A172 (cell line): ENCODE measurements at regions not wholly inside any gene's neighbourhood (a gene's known extent, or its start where the extent isn't known, plus 50 kb on each side); places are given as distances from the start of the nearest gene placed in this dataset.

Experiments
- DNase-seq: peaks from one replicate; pipeline ENCODE4 v3.0.0-alpha.2; 2015; ENCODE audit warnings: low spot score

- DNase-seq = peak; percentile 57
Measured at GRCh38 chr6:54717849-54718455, 128.6 kb upstream of the FAM83B start.

DNA sequence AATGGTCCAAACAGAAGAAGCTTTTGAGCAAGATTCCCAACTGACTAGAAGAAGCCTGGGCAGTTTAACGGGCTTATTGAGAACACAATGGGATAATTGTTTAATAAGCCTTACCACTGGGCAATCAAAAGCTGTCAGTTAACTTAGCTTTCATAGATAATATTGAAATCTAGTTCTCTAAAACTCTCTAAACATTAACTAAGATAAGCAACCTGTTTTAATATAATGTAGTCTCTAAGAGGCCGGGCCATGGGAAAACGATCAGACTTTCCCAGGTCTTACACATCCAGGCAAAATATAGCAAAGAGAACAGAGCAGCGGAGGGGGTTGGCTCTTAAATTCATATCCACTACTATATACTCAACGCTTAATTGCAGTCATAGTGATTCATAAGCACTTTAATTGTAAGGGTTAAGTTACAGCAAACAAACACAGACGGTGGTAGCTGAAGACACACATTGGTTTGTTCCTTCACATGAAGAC lies 128.0 kb upstream of the FAM83B start:
- DNase-seq = no peak

- no peak for DNase-seq
Measured at GRCh38 chr6:54719131-54719530, 127.4 kb upstream of the FAM83B start.

DNA sequence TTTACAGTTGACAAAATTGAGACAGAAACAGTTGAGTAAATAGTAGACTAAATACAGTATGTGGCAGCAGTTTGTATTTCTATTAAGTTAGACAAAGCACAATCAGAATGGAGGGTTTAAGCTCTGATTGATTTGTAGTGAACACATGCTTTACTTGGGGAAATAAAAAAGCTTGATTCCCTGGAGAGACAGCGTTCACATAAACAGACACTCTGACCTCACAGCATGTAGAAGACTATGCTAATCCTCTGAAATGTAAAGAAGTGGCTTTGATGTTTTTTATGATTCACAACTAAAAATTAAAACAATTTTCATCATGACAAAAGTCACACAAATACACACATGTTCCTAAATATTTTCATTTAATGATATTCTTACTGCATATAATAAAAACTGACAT lies 126.9 kb upstream of the FAM83B start:
- DNase-seq = no peak

- DNase-seq = no peak
Measured at GRCh38 chr6:54722328-54722727, 124.2 kb upstream of the FAM83B start.

- DNase-seq = no peak
Measured at GRCh38 chr6:54729716-54730115, 116.9 kb upstream of the FAM83B start.

DNA sequence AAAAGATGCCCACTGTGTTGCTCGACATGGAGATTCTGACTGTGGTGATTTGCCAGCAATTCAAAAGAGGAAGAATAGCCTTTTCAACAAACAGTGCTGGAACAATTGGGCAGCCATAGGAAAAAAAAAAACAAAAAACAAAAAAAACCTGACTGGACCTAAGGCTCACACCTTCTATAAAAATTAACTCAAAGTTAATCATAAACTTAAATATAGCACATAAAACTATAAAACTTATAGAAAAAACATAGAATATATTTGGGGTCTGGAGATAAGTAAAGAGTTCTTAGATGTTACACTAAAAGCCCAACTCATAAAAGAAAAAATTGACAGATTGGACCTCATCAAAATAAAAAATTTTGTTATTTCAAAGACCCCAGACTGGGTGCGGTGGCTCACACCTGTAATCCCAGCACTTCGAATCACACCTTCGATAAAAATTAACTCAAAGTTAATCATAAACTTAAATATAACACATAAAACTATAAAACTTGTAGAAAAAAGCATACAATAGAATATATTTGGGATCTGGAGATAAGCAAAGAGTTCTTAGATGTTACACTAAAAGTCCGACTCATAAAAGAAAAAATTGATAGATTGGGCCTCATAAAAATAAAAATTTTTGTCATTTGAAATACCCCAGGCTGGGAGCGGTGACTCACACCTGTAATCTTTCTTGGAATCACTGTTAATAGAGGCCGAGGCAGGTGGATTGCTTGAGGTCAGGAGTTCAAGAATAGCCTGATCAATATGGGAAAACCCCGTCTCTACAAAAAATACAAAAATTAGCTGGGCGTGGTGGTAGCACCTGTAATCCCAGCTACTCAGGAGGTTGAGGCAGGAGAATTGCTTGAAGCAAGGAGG lies 115.6 kb upstream of the FAM83B start:
- DNase-seq = no peak

GRCh38 chr6:54737247-54737646 lies 109.3 kb upstream of the FAM83B start:
- DNase-seq = no peak

- no peak for DNase-seq
Measured at GRCh38 chr6:54747955-54748354, 98.6 kb upstream of the FAM83B start.

- no peak for DNase-seq
Measured at GRCh38 chr6:54754406-54754805, 92.2 kb upstream of the FAM83B start.

- no peak for DNase-seq
Measured at GRCh38 chr6:54758340-54758739, 88.2 kb upstream of the FAM83B start.

DNA sequence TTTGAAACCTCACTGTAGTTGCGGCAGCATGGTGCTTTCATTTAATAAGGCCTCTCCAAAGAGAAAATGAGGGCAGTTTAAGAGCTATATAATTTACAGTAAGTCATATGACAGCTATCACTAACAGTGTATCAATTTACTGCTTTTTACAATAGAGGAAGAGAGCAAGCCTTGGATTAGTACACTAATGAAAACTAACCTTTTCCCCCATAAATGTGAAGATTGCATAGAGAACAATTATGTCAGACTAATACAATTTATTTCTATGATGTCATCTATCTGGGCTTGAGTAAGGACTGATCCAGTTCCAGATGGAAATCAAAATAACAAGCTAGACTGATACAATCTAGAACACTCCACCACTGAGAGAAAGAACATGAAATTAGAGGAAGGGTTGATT lies 78.1 kb upstream of the FAM83B start:
- DNase-seq = no peak

GRCh38 chr6:54770328-54770727 lies 76.2 kb upstream of the FAM83B start:
- DNase-seq = no peak

GRCh38 chr6:54771968-54772367 lies 74.6 kb upstream of the FAM83B start:
- no peak for DNase-seq

- DNase-seq = no peak
Measured at GRCh38 chr6:54772610-54773009, 74.0 kb upstream of the FAM83B start.

GRCh38 chr6:54775576-54775975 lies 71.0 kb upstream of the FAM83B start:
- DNase-seq = no peak

DNA sequence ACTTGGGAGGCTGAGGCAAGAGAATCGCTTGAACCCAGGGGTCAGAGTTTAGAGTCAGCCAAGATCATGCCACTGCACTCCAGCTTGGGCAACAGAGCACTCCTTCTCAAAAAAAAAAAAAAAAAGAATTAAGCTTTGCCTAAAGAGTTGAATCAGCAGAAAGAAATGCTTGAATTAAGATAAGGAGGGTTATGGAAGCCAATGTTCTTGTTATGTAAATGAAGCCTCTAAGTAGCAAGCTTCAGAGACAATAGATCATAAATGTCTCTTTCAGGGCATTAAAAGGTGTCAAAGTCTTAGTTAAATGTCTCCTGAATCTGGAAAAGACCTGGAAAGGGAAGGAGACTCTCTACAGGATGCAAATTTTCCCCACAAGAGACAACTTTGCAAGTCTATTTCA lies 69.7 kb upstream of the FAM83B start:
- DNase-seq = no peak

DNA sequence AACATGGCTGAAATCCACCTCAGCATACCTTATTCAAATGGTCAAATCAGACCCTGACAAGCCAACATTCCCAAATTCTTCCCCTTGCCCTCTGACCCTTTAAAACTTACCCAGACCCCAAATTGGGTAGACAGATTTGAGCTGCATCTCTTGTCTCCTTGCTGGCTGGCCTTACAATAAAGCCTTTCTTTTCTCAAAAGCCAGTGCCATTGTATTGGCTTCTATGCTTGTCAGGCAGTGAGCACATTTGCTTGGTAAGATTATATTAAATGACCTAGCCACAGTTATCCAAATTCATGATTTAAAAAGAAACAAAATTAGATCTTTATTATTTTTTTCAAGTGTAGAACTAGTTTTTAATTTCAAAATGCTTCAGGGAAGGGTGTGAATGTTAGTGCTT lies 67.8 kb upstream of the FAM83B start:
- no peak for DNase-seq

DNA sequence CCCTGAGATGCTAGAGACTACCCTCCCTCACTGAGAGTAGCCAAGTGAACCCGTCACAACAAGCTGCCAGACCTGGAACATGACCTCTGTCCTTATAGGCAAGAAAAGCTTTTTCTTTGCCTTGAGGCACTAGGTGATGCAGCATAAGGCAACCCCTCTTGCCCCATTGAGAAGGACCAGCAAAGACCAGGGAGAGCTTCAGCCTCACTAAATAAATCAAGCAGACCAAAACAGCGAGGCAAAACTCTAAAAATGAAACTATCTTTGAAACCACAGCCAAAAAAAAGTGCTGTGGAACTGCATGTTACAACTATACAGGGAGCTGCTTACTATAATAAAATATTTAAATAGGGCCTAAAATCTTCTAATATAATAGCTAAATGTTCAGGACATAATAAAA lies 62.6 kb upstream of the FAM83B start:
- DNase-seq = no peak

DNA sequence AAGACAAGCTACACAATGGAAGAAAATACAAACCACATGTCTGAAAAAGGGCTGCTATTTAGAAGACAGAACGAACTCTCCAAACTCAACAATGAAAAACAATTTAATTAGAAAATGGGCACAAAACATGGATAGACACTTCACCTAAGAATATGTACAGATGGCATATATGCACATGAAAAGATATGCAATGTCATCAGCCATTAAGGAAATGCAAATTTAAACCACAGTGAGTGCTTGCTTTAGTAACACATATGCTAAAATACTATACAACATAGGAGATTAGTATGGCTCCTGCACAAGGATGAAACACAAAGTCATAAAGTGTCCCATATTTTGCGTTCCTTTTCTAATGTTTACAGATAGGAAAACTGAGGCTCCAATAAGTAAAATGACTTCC lies 60.4 kb upstream of the FAM83B start:
- no peak for DNase-seq

GRCh38 chr6:54787825-54788224 lies 58.7 kb upstream of the FAM83B start:
- DNase-seq = no peak
